GM04503 (cell line): ENCODE measurements at regions not wholly inside any gene's neighbourhood (a gene's known extent, or its start where the extent isn't known, plus 50 kb on each side); places are given as distances from the start of the nearest gene placed in this dataset.
"Not testable (repeated sequence)": the region's sequence is repeated elsewhere in the genome, so short reads cannot be mapped to it uniquely, and the experiment has no call there.

Source experiments
- DNase-seq: peaks from one replicate; pipeline ENCODE4 v3.0.0-alpha.2; 2012; ENCODE audit warnings: low read depth

GRCh38 chr1:82062206-82062605 lies 261.5 kb downstream of the ADGRL2 start:
- no peak for DNase-seq

- no peak for DNase-seq
Observed at GRCh38 chr1:82059959-82060358, 259.2 kb downstream of the ADGRL2 start.

- DNase-seq: no peak
Observed at GRCh38 chr1:82057011-82057410, 256.3 kb downstream of the ADGRL2 start.

GRCh38 chr1:82055375-82055774 lies 254.6 kb downstream of the ADGRL2 start:
- not testable (repeated sequence) for DNase-seq

GRCh38 chr1:82052563-82052962 lies 251.8 kb downstream of the ADGRL2 start:
- DNase-seq: no peak

- no peak for DNase-seq
Observed at GRCh38 chr1:82048596-82048995, 247.9 kb downstream of the ADGRL2 start.

GRCh38 chr1:82045221-82045620 lies 244.5 kb downstream of the ADGRL2 start:
- no peak for DNase-seq

- DNase-seq: no peak
Observed at GRCh38 chr1:82044536-82044935, 243.8 kb downstream of the ADGRL2 start.

- no peak for DNase-seq
Observed at GRCh38 chr1:82044111-82044510, 243.4 kb downstream of the ADGRL2 start.

- DNase-seq: no peak
Observed at GRCh38 chr1:82042306-82043060, 241.7 kb downstream of the ADGRL2 start.
